IMR-90 (cell line): ENCODE measurements at regions not wholly inside any gene's neighbourhood (a gene's known extent, or its start where the extent isn't known, plus 50 kb on each side); places are given as distances from the start of the nearest gene placed in this dataset.

Experiments used
- ATAC-seq: fragments of 200-7000 bp; cut with Tn5 transposase; 2 replicates; pipeline ENCODE4 v1.9.1; 2020; ENCODE audit warnings: low read depth, mild to moderate bottlenecking, moderate library complexity
- BruUV-seq: library from RNA; stranded (reverse); fragments of 400-500 nt; replicated peaks from 2 replicates; lab custom pipeline; 2021; lab: Mats Ljungman, UMichigan
- CTCF ChIA-PET: fragments of 300-600 bp; formaldehyde crosslinking; extraction: SDS; loops from one replicate; lab custom pipeline; 2021; ENCODE audit warnings: antibody characterized with exemption; lab: Yijun Ruan, JAX
- POLR2A ChIA-PET: fragments of 300-600 bp; sonication (Branson Sonifier 250); formaldehyde crosslinking; loops from one replicate; lab custom pipeline; 2022; ENCODE audit warnings: antibody characterized with exemption; ENCODE audit not compliant: unreplicated experiment; lab: Charles Lee
- DNase-seq: peaks from one replicate; pipeline ENCODE4 v3.0.0; 2013
- H2AFZ ChIP-seq: replicated peaks from 2 replicates; pipeline ENCODE3; 2013; ENCODE audit warnings: low read length, mild to moderate bottlenecking; ENCODE audit not compliant: poor library complexity
- H2AK5ac ChIP-seq: 2 replicates; pipeline ENCODE4 v1.6.1; 2013; ENCODE audit warnings: low read depth, low read length, inconsistent platforms
- H2AK9ac ChIP-seq: replicated peaks from 2 replicates; pipeline ENCODE3; 2013; ENCODE audit warnings: mild to moderate bottlenecking, low read depth, low read length, moderate library complexity; ENCODE audit not compliant: poor library complexity
- H2BK120ac ChIP-seq: 2 replicates; pipeline ENCODE4 v1.6.1; 2013; ENCODE audit warnings: low read depth, low read length, inconsistent platforms
- H2BK15ac ChIP-seq: 3 replicates; pipeline ENCODE4 v1.6.1; 2013; ENCODE audit warnings: low read depth, low read length, inconsistent platforms
- H2BK20ac ChIP-seq: 2 replicates; pipeline ENCODE4 v1.6.1; 2013; ENCODE audit warnings: low read depth, mild to moderate bottlenecking, inconsistent platforms, low read length, moderate library complexity
- H2BK5ac ChIP-seq: 2 replicates; pipeline ENCODE4 v1.6.1; 2013; ENCODE audit warnings: mild to moderate bottlenecking, low read depth, low read length, inconsistent platforms; ENCODE audit not compliant: poor library complexity, severe bottlenecking
- H3K14ac ChIP-seq: replicated peaks from 2 replicates; pipeline ENCODE4 v1.6.1; 2013; ENCODE audit warnings: low read depth, low read length, inconsistent platforms
- H3K18ac ChIP-seq: 2 replicates; pipeline ENCODE4 v1.6.1; 2013; ENCODE audit warnings: low read depth, low read length, control low read depth
- H3K23ac ChIP-seq: 2 replicates; pipeline ENCODE4 v1.6.1; 2013; ENCODE audit warnings: low read depth, low read length, inconsistent platforms
- H3K27ac ChIP-seq: 2 replicates; pipeline ENCODE4 v1.5.1; 2013; ENCODE audit warnings: mild to moderate bottlenecking, control low read depth, low read length; ENCODE audit not compliant: insufficient read depth
- H3K27me3 ChIP-seq: 2 replicates; pipeline ENCODE4 v1.6.1; 2013; ENCODE audit warnings: low read length; ENCODE audit not compliant: control insufficient read depth, insufficient read depth
- H3K36me3 ChIP-seq: 2 replicates; pipeline ENCODE4 v1.6.1; 2013; ENCODE audit warnings: low read length, mixed read lengths; ENCODE audit not compliant: control insufficient read depth, insufficient read depth
- H3K4ac ChIP-seq: 2 replicates; pipeline ENCODE4 v1.6.1; 2013; ENCODE audit warnings: low read depth, low read length, inconsistent platforms
- H3K4me1 ChIP-seq: 2 replicates; pipeline ENCODE4 v1.6.1; 2013; ENCODE audit warnings: low read length, mixed read lengths; ENCODE audit not compliant: control insufficient read depth, insufficient read depth
- H3K4me2 ChIP-seq: 2 replicates; pipeline ENCODE4 v1.6.1; 2013; ENCODE audit warnings: low read depth, mild to moderate bottlenecking, control low read depth, low read length, moderate library complexity
- H3K4me3 ChIP-seq: 2 replicates; pipeline ENCODE4 v1.5.1; 2013; ENCODE audit warnings: low read depth, mild to moderate bottlenecking, control low read depth, low read length, moderate library complexity; ENCODE audit not compliant: insufficient read depth
- H3K56ac ChIP-seq: 2 replicates; pipeline ENCODE4 v1.6.1; 2013; ENCODE audit warnings: low read length, inconsistent platforms; ENCODE audit not compliant: insufficient read depth; ENCODE audit errors: extremely low read depth
- H3K79me1 ChIP-seq, 2 experiments: 2 replicates each; pipeline ENCODE4 v1.6.1; 2013; ENCODE audit warnings: low read length in 2 of 2, inconsistent platforms in 1 of 2, low read depth in 1 of 2
- H3K9ac ChIP-seq: 2 replicates; pipeline ENCODE4 v1.6.1; 2013; ENCODE audit warnings: low read depth, low read length, control low read depth
- H3K9me1 ChIP-seq: 2 replicates; pipeline ENCODE4 v1.6.1; 2013; ENCODE audit warnings: low read length, inconsistent platforms; ENCODE audit not compliant: insufficient read depth
- H3K9me3 ChIP-seq: 2 replicates; pipeline ENCODE4 v1.6.1; 2013; ENCODE audit warnings: low read length; ENCODE audit not compliant: control insufficient read depth, insufficient read depth
- H4K20me1 ChIP-seq: 2 replicates; pipeline ENCODE4 v1.6.1; 2013; ENCODE audit warnings: low read length, inconsistent platforms; ENCODE audit not compliant: insufficient read depth
- H4K5ac ChIP-seq: 2 replicates; pipeline ENCODE4 v1.6.1; 2013; ENCODE audit warnings: mild to moderate bottlenecking, low read depth, low read length, control low read depth
- H4K8ac ChIP-seq, 2 experiments: 2 replicates each; pipeline ENCODE4 v1.6.1; 2013; ENCODE audit warnings: low read depth in 2 of 2, low read length in 2 of 2, control low read depth in 1 of 2, inconsistent platforms in 1 of 2
- H4K91ac ChIP-seq: 2 replicates; pipeline ENCODE4 v1.6.1; 2013; ENCODE audit warnings: low read depth, low read length, inconsistent platforms; ENCODE audit not compliant: insufficient read depth
- MAFK ChIP-seq: IDR thresholded peaks from 2 replicates; pipeline ENCODE4 v1.6.1; 2012; ENCODE audit warnings: low read depth, low read length, improper control_type of control experiment
- MAZ ChIP-seq: IDR thresholded peaks from 2 replicates; pipeline ENCODE4 v1.6.1; 2012; ENCODE audit warnings: low read depth, mild to moderate bottlenecking, low read length, improper control_type of control experiment, moderate library complexity, borderline replicate concordance
- POLR2A ChIP-seq: IDR thresholded peaks from 2 replicates; pipeline ENCODE4 v1.6.1; 2012; ENCODE audit warnings: mild to moderate bottlenecking, low read depth, low read length
- dilution Hi-C: fragments of 300-500 bp; cut with HindIII; formaldehyde crosslinking; loops from one replicate; pipeline ENCODE4 v1.14.3; 2018; ENCODE audit warnings: low sequenced_read_pairs; ENCODE audit not compliant: unreplicated experiment
- in situ Hi-C: fragments of 300-500 bp; cut with MboI; formaldehyde crosslinking; loops from 3 replicates; pipeline ENCODE4 v1.14.3; 2019; ENCODE audit warnings: low sequenced_read_pairs, inconsistent platforms, mixed read lengths
- intact Hi-C: fragments of 100-400 bp; cut with micrococcal nuclease; formaldehyde crosslinking; loops from 2 replicates; pipeline ENCODE4 v1.10.0; 2022

DNA sequence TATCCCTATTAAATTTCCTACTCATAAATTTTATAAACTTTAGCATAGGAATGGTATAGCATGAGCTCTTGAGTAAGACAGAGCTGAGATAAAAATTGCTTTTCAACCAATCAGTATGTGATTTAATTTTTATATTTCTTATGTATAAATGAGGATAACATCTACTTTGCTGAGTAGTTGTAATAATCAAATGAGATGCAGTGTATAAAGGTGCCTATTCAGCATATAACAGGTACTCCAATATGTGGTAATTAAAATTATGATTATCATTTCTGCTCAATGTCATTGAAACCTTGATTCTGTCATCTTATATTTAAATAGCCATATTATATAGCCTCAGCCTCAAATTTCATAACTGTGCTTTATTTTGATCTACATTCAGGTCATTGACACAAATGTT is 700.4 kb upstream of the SLC8A1 start:
- H2BK120ac ChIP-seq = no peak overlapping the region
- no peak overlapping the region for H3K4me2 ChIP-seq
- no peak overlapping the region for H3K23ac ChIP-seq
- DNase-seq (no peak), ATAC-seq (no peak)
- no peak overlapping the region for H2BK20ac ChIP-seq
- H2BK15ac ChIP-seq = no peak overlapping the region
- BruUV-seq = no TSS peak
- no peaks in the 10 kb centered on the region for H3K36me3 ChIP-seq
- no peak overlapping the region for H3K14ac ChIP-seq
- no peak overlapping the region for H2AFZ ChIP-seq
- ChIA-PET POLR2A (no interaction called here), CTCF (no interaction called here)
- H2BK5ac ChIP-seq = no peak overlapping the region
- H3K4ac ChIP-seq = no peak overlapping the region
- no peak overlapping the region for H4K5ac ChIP-seq
- no peaks in the 10 kb centered on the region for H4K20me1 ChIP-seq
- H3K9ac ChIP-seq = no peak overlapping the region
- dilution Hi-C loops (no loop called here), intact Hi-C loops (no loop called here), in situ Hi-C loops (no loop called here)
- no peak overlapping the region for H3K56ac ChIP-seq
- H3K4me3 ChIP-seq = no peak overlapping the region
- H3K27me3 ChIP-seq = no peaks in the 10 kb centered on the region
- no peaks in the 10 kb centered on the region for H3K79me1 ChIP-seq
- no peaks in the 10 kb centered on the region for H3K9me1 ChIP-seq
- H3K9me3 ChIP-seq = no peaks in the 10 kb centered on the region
- TF ChIP-seq MAFK (peak; percentile 36; the same call in 1 of the 2 replicates), POLR2A (no peak), MAZ (no peak)
- no peak overlapping the region for H2AK5ac ChIP-seq
- H4K8ac ChIP-seq = no peak overlapping the region
- H3K27ac ChIP-seq = no peak overlapping the region
- no peak overlapping the region for H2AK9ac ChIP-seq
- H3K18ac ChIP-seq = no peak overlapping the region
- no peaks in the 10 kb centered on the region for H3K4me1 ChIP-seq
- H4K91ac ChIP-seq = no peak overlapping the region
